ENCODE measurements at regions not wholly inside any gene's neighbourhood (a gene's known extent, or its start where the extent isn't known, plus 50 kb on each side); places are given as distances from the start of the nearest gene placed in this dataset.

DNA sequence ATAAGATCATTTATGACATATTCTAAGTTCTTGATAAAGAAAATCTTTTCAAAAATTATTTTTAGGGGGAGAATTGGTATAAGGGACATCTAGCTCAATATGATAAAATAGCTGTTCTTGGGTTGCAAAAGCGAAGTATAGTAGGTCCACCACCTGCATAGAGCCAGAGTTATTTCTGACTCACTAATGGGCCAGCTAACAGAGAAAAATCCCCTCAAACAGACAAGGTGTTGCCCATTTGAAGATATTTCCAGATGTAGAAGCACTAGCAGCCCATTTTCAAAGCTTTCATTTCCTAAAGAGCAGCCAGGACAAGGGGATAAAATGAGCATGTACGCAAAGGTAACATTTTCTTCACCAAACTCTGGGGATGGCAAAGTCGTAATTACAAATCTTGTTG, 165.7 kb upstream of the FN1 start:
- DNase-seq (ENCODE audit: low read depth, low spot score) = no peak

DNA sequence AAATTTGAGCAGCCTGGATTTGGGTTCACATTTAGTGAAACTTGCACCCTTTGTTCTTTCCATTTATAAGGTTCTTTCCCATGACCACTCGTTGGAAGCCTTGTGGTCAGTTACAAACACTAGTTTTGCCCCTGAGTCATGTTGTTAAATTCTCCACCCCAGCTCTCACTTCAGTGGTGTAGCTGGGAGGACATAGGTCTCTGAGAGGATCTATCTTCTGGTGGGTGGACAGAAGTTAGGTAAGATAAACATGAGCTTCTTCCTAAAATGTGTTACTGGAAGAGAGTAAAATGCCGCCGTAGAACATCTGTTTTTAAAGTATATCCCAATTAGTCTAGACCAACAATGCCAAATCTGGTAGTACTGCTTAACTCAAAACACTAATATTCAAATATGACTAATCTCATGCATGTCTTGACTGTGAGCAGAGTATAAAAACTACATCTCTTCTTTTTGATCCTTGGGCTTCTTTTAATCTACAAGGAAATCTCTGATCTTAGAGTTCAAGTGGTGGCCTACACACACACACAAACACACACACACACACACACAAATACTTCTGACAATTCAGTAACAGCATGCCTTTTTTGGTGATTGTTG, 162.6 kb upstream of the FN1 start:
- peak; percentile 35 for DNase-seq (ENCODE audit: low read depth, low spot score)

DNA sequence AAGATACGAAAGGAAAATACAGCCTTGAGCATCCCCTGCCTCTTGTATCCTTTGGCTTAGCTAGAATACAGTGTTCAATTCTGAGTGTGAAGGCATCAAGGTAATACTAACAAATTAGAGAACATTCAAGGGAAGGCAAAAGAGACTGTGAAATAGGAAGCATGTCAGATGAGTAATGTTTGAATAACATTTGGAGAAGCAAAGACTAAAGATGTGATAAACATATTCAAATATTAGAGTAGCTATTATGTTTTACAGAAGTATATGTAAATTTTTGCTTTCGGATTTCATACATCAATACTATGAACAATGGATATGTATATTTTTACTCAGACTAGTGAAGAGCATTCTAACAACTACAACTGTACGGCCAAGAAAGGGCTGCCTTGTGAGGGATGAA, 161.7 kb upstream of the FN1 start:
- DNase-seq (ENCODE audit: low read depth, low spot score) = no peak

DNA sequence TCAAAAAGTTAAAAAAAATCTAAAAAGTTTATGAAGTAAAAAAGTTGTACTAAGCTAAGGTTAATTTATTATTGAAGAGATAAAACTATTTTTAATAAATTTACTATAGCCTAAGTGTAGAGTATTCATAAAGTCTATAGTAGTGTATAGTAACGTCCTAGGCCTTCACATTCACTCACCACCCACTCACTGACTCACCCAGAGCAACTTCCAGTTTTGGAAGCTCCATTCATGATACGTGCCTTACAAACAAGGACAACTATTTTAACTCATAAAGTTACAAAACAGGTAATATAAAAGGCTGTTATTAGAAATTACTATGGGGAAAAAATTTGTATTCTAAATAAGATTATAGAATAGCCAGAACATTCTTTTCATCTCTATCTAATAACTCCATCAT, 158.9 kb upstream of the FN1 start:
- no peak for DNase-seq (ENCODE audit: low read depth, low spot score)

DNA sequence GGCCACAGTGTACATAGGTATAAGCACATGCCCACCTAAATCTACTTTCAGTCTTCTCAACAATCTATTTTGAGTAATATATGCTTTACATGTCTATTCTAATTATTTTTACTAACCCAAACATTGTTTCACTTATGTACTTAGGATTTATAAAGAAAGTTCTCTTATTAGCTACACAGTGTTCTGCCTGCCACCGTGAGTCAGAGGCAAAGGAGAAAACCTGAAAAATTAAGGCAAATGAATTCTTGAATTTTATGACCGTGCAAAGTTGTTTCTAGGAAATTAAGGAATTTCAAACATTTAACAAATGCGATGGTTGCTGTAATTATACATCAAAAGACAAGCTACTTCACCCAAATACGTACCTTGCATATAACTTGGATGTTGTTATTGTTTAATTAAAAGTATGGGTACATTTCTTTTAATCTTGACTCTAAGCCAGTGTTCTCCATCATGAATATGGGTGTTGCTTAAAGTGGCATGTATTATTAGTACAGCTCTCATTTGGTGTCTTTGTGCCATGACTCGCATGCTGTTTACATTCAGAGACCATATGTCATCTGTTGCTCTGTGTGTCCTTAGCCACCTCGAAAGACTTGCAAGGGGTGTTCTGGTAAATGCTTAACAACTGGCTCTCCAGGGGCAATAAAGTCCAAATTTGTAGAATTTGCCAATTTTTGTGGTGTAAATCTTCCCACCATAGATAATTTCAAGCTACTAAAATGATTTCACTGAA, 154.3 kb upstream of the FN1 start:
- DNase-seq (ENCODE audit: low read depth, low spot score) = no peak

DNA sequence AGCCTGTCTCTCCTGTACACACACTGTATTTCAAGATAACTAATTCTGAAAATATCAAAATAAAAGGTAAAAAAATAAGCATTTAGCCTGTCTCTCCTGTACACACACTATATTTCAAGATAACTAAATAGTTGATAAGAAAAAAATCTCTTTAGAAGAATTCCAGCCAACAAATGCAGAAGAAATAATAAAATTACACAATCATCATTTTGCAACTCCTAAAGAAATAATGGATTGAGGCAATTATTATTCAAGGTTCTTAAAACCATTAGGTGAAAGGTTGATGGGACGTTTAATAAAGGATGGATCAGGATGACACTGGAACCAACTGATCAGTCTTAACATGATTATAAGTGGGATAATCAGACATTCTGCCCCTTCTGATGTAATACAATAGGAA, 148.0 kb upstream of the FN1 start:
- DNase-seq (ENCODE audit: low read depth, low spot score) = no peak

DNA sequence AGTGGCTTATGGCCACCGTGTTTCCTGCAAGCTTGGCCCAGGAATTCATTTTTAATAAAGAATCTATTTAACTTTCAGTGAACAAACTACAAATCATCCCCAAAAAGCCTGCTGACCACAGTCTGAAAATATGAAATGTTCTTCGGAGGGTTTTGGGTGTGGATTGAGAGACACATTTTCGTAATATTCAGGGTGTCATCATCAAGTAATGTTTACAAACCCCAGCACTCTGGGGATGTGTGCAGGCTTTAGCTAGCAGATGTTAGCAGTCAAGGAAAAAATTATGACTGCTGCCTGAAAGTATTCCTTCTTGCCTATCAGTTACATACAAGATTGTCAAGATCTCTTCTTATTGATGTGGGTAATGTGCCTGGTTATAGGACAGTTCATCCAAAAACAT, 143.9 kb upstream of the FN1 start:
- peak; percentile 9 for DNase-seq (ENCODE audit: low read depth, low spot score)

DNA sequence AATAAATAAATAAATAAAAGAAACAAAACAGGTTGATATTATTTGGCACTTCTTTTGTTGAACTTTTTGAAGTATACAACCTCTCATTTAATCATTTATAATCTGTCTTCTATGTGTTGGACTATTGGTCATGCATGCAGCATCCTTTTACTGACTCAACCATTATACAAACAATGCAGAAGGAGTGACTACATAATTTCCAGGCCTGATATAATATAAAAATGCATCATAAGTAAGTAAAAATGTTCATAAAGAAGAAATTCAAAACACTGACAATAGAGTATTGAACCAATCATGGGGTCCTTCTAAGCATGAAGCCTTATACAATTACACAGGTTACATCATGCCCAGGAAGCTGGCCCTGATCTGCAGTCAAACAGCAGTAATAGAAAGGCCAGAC, 141.5 kb upstream of the FN1 start:
- DNase-seq (ENCODE audit: low read depth, low spot score) = no peak

DNA sequence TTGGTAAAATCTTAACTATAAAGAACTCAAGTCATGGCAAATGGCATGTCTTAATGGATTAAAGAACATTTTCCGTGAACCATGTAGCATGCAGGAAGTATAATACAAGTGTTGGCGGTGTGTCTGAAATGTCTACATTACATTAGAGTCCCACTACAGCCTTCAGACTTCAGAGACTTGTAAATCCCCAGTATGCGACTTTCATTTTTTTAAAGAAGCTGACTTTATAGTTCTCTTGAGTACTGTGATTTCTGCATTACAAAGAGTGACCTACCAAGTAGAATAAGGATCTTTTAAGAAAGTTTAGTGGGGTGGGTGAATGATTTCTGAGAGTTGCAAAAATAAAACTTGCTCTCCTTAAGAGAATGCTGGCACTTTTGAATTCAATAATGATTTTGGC, 140.7 kb upstream of the FN1 start:
- no peak for DNase-seq (ENCODE audit: low read depth, low spot score)

DNA sequence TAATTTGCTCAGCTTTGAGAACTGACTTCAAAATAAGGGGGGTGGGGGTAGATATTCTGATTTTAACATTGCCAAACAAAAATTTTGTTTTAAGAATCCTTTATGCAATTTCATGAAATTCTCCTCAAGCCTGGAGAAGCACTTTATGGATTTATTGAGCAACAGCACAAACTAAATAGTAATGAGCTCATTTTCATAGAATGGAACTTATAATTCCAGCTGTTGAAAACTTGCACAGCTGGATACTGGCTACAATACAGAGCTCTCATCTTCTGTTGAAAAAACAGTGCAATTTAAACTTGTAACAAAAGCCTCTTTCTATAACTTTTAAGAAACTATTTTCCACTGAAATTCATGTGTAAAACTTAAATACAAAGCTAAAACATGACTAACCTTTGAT, 137.6 kb upstream of the FN1 start:
- no peak for DNase-seq (ENCODE audit: low read depth, low spot score)

DNA sequence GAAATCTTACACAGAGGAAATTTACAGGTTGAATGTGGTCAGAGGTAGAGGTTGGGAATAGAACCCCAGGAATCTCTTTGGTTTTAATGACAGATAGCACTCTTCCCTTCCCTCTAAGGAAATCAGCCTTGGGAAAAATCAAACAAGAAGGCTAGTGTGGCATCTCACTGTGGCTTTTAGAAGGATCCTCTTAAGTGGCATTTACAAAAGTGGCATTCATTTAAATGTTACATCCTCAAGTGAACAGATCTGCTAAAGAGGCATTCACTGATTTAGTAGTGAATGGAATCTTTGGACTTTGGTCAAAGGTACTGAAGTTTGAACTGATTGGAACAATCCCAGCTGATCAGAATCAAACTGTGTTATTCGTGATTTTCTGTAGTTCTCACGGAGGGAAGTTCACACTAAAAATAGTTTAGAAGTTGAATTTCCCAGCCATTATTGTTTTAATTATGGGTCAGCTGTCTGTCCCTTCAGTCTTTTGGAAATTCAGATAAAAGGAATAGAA, 136.5 kb upstream of the FN1 start:
- DNase-seq (ENCODE audit: low read depth, low spot score) = no peak

DNA sequence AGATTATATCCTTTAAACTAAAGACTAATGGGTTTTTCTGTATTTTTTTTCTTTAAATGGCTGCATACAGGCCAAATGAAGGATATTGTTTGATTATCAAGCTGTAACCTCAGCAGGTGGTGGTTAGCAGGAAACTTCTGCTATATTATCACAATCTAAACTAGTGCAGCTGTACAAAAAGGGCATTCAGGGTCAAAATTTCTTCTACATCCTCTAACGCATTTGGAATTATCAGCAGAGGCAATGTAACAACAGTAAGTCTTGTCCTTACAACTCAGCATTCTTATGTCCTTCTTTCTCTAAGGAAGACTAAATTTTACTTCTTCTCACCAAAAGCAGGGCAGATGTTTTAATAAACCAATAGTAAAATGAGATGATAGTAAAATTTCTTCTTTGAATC, 135.8 kb upstream of the FN1 start:
- no peak for DNase-seq (ENCODE audit: low read depth, low spot score)

DNA sequence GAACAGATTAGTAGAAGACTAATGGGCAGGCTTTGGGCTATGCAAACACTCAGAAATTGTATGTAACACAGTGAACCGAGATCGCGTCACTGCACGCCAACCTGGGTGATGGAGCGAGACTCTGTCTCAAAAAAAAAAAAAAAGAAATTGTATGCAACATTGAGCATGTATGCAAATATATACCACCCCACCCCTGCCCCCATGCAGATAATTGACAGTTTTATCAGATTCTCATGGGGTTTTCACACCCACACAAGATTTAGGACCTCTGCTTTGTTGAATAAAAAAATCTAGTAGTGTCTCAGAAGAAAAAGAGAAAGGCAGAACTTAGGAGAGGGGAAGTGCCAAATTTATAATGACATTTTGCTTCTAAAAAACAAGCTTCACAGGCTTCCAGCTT, 131.6 kb upstream of the FN1 start:
- DNase-seq (ENCODE audit: low read depth, low spot score) = no peak

DNA sequence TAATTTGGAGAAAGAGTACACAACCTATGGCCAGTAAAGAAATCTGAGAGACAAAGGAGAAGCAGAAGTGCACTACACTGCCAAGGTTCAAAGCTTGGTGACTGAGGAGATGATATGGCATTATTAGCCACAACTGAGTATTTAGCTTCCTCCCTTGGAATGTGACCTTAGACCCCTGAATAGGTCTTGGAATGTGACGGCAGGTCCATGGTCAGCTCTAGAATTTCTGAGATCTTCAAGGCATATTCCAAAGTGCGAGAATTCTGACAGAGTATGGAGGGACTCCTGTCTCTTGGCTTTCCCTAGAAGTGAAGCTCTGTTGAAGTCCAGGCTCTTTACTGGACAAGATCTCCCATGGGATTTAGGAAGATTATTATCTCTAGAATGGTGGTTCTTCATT, 130.0 kb upstream of the FN1 start:
- DNase-seq (ENCODE audit: low read depth, low spot score) = no peak

DNA sequence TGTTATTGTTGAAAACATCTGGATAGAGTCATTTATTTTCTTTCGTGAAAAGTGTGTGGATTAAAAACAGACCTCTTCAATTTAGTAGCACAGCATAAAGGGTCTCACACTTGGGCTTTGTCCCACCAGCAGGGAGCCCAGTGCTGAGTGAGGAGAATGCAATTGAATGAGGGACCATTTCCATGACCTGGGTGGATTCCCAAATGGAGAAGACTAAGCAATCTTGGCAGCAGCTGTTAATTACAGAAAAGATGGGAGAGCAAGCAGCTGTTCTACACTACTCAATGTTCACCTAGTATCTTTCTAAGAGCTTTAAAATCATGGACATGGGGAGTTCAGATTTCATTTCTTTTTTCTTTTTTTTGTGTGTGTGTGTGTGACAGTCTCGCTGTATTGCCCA, 121.8 kb upstream of the FN1 start:
- no peak for DNase-seq (ENCODE audit: low read depth, low spot score)

DNA sequence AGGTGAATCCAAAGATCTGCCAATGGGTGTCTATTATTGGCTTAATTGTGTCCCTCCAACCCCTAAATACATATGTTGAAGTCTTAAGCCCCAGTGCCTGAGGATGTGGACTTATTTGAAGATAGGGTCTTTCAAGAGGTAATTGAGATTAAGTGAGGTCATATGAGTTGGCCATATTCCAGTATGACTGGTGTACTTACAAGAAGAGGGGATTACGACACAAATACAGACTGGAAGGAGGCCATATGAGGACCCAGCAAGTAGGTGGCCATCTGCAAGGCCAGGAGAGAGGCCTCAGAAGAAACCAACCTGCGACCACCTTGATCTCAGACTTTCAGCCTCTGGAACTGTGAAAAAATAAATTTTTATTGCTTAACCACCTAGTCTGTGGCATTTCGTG, 121.1 kb upstream of the FN1 start:
- DNase-seq (ENCODE audit: low read depth, low spot score) = no peak

DNA sequence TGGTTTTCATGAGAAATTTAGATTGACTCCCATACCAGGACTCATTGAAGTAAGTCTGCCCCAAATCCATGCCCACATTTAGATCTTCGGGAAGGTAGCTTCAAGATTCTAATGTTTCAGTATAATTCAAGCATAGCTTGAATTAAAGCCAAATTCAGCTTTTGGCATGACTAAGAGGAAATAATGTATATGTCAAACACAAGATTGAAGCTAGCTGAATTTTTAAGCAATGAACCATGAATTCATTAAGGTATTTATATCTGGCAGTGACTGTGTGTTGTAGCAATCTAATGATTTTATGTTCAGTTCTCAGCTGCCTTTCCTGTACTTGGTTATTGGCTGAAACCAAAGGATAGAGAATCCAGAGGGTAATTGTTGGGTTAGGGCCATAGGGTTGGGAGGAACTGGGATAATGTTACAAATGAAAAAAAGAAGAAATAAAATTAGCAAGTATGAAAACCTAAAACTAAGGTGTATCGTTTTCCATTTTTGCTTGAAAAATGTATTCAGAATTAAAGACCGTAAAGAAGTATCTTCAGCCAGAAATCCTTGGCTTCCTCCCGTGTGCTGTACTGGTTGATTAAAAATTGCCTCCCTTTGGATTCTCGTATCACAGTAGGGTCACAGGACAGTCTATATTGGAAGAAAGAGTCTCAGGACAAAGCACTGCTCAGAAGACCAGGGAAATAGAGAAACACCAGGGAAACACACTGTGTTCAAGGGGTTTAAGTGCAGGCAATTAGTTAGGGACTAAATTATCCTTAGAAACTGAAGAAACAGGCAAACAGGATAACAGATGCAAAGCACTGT, 119.0 kb upstream of the FN1 start:
- no peak for DNase-seq (ENCODE audit: low read depth, low spot score)

DNA sequence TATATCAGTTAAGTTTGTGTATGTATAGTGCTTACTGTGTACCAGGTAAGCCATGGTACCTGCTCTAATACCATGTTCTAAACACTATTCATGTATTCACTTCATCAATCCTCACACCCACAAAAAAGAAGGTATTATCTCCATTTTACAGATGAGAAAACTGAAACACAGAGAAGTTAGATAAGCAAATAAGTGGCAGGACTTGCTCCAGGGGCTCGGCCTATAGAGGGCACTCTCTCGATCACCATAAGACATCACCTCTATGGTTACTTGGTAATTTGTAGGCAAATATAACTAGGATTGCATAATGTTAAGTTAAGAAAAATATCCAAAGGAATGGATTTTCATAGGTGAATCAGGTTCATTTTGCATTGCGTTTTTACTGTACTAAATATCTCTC, 118.1 kb upstream of the FN1 start:
- DNase-seq (ENCODE audit: low read depth, low spot score) = no peak

DNA sequence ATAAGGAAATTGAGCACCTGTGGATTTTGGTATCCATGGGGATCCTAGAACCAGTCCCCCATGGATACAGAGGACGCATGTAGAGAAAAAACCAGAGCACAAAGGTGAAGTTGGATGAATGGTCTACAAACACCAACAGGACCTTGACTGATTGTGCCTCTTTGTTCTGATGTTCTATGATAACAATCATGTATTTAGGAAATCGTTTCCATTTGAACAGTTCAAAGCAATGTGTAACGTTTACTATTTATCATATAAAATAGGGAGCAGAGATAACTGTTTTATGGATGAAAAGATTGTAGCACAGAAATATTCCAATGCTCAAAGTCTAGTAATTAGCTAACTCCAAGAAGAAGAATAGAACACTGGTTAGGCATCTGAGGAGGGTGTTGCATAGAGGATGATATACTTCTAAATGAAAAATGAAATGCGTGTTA, 116.3 kb upstream of the FN1 start:
- DNase-seq (ENCODE audit: low read depth, low spot score) = no peak

DNA sequence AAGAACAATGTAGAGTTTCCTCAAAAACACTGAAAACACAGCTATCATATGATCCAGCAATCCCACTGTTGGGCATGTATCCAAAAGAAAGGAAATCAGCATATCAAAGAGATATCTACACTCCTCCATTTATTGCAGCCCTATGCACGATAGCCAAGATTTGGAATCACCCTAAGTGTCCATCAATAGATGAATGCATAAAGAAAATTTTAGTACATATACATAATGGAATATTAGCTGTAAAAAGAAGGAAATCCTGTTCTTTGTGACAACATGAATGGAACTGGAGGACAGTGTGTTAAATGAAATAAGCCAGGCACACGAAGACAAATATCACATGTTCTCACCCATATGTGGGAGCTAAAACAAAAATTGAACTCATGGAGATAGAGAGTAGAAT, 114.5 kb upstream of the FN1 start:
- DNase-seq (ENCODE audit: low read depth, low spot score) = no peak

DNA sequence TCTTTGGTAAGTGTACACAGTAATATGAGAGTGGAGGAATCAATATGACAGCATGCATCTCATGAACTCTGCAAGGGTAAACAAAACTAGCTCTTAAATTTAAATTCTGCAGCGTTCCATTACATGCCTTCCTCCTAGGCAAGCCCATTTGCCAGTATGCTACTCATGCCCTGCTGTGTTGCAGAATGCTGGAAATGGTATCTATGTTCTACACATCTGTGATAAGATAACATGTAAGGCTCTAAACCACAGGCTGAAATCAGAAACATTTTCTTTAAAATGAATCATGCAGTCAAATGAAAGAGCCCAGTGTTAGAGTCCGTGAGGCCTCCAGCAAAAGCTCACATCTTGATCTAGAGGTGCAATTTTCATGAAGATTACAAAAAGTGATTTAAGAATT, 112.8 kb upstream of the FN1 start:
- peak; percentile 26 for DNase-seq (ENCODE audit: low read depth, low spot score)

DNA sequence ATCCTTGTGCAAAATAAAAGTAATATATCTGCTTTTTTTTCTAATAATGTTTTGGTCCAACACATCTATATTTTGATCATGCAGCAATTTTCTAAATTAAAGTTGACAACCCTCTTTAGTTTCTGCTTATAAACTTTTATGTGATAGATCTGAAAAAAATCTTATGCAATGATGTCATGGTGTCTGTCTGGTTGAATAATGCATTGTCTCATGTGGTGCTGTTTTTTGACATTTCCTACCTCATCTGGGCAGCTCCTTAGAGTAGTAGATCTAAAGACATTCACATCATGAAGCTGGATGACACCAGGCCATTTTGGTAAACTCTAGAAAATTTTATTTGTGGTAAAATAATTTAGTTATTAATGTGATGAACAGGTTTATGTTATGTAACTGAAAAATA, 106.8 kb upstream of the FN1 start:
- no peak for DNase-seq (ENCODE audit: low read depth, low spot score)

DNA sequence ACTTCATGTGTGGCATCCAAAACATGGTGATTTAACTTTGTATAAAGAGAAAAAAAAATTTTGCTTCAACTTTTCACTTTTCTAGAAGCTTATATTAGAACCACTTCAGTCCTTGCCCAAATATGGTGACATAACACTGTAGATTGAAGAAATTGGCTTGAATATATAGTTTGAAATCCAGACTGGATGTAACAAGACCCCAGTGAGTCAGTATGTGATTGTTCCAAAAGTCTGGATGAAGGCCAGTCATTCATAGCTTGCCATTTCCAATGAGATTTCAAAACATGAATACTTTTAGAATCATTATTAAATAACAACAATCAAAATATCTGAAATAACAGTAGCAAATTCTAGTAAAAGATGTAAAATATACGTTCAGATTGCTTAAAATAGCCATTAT, 104.8 kb upstream of the FN1 start:
- peak; percentile 87 for DNase-seq (ENCODE audit: low read depth, low spot score)

Data from astrocyte of the hippocampus (primary cell).